Neural progenitor cell (in vitro differentiated cells): ENCODE measurements at regions not wholly inside any gene's neighbourhood (a gene's known extent, or its start where the extent isn't known, plus 50 kb on each side); places are given as distances from the start of the nearest gene placed in this dataset.

ENCODE experiments used
- EZH2 ChIP-seq: fragments of 200-600 bp; sonication (generic); IDR thresholded peaks from 2 replicates; pipeline ENCODE4 v1.6.1; 2017; ENCODE audit warnings: antibody characterized with exemption, mild to moderate bottlenecking, moderate library complexity
- EZH2phosphoT487 ChIP-seq: fragments of 200-600 bp; sonication (generic); IDR thresholded peaks from 2 replicates; pipeline ENCODE4 v1.6.1; 2017; ENCODE audit warnings: antibody characterized with exemption
- TF ChIP-seq, protein P1 (sequence below): fragments of 200-600 bp; sonication (generic); IDR thresholded peaks from 2 replicates; pipeline ENCODE4 v1.5.1; 2017; ENCODE audit warnings: antibody characterized with exemption, mild to moderate bottlenecking

DNA sequence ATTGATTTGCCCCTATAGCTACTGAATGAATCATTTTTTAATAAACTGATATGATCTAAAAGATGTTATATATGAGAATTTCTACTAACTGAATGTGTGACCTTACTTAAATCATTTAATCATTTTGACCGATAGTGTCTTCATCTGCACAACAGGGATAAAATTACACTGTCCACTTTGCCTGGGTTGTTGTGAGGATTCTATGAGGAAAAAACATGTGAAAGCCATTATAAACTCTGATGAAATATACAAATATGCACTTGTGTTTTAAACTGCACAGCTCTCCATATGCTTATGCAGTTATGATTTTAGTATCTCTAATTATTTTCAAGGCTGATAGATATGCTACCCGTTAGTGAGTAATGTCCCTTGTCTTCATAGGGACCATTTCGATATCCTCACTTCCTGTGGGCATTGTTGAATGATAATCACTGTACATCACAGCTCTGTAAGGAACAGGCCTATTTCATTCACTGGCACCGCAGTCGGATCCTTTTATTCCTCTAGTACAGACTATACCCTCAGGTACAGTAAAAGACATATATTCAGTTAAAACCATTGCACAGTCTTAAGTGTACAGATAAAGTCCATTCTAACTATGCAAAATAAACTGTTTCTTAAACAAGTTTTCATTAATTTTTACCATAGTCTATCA, 88.7 kb upstream of the RAP1B start:
- TF ChIP-seq, protein P1, sequence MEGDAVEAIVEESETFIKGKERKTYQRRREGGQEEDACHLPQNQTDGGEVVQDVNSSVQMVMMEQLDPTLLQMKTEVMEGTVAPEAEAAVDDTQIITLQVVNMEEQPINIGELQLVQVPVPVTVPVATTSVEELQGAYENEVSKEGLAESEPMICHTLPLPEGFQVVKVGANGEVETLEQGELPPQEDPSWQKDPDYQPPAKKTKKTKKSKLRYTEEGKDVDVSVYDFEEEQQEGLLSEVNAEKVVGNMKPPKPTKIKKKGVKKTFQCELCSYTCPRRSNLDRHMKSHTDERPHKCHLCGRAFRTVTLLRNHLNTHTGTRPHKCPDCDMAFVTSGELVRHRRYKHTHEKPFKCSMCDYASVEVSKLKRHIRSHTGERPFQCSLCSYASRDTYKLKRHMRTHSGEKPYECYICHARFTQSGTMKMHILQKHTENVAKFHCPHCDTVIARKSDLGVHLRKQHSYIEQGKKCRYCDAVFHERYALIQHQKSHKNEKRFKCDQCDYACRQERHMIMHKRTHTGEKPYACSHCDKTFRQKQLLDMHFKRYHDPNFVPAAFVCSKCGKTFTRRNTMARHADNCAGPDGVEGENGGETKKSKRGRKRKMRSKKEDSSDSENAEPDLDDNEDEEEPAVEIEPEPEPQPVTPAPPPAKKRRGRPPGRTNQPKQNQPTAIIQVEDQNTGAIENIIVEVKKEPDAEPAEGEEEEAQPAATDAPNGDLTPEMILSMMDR = no peak
- TF ChIP-seq EZH2 = no peak
- no peak for TF ChIP-seq EZH2phosphoT487
